Endometrium (tissue), 2 donors: ENCODE measurements at regions not wholly inside any gene's neighbourhood (a gene's known extent, or its start where the extent isn't known, plus 50 kb on each side); places are given as distances from the start of the nearest gene placed in this dataset.
"Not testable (repeated sequence)": the region's sequence is repeated elsewhere in the genome, so short reads cannot be mapped to it uniquely, and the experiment has no call there.

Experiments used
- FAIRE-seq: peaks from 2 replicates; lab custom pipeline; 2012; peaks lifted over from hg19 to GRCh38; lab: Jason Lieb, UNC
- donor health status: control.
- donor health status: control.

GRCh38 chr14:34062353-34062973, 111.6 kb upstream of the EGLN3 start:
- no peak for FAIRE-seq

GRCh38 chr14:34060651-34060999, 109.8 kb upstream of the EGLN3 start:
- no peak for FAIRE-seq

- no peak for FAIRE-seq
These were observed 109.2 kb upstream of the EGLN3 start for GRCh38 chr14:34059925-34060650.

- no peak for FAIRE-seq
These were observed 108.4 kb upstream of the EGLN3 start for GRCh38 chr14:34059037-34059924.

- FAIRE-seq, result no peak
These were observed 107.6 kb upstream of the EGLN3 start for GRCh38 chr14:34058510-34058909.

- no peak for FAIRE-seq
These were observed 105.2 kb upstream of the EGLN3 start for GRCh38 chr14:34056046-34056445.

- FAIRE-seq, result no peak
These were observed 104.5 kb upstream of the EGLN3 start for GRCh38 chr14:34055157-34055950.

- peak; percentile 35 for FAIRE-seq
These were observed 102.8 kb upstream of the EGLN3 start for GRCh38 chr14:34053666-34054065.

GRCh38 chr14:34052658-34053014, 101.8 kb upstream of the EGLN3 start:
- no peak for FAIRE-seq

- no peak for FAIRE-seq
These were observed 101.2 kb upstream of the EGLN3 start for GRCh38 chr14:34051966-34052657.

GRCh38 chr14:34050606-34051005, 99.7 kb upstream of the EGLN3 start:
- FAIRE-seq, result no peak

- FAIRE-seq, result no peak
These were observed 98.9 kb upstream of the EGLN3 start for GRCh38 chr14:34049790-34050189.

GRCh38 chr14:34049187-34049586, 98.3 kb upstream of the EGLN3 start:
- not testable (repeated sequence) for FAIRE-seq

- no peak for FAIRE-seq
These were observed 96.1 kb upstream of the EGLN3 start for GRCh38 chr14:34046799-34047520.

GRCh38 chr14:34044666-34045306, 93.9 kb upstream of the EGLN3 start:
- FAIRE-seq, result no peak

GRCh38 chr14:34044373-34044637, 93.4 kb upstream of the EGLN3 start:
- no peak for FAIRE-seq

GRCh38 chr14:34043627-34044372, 92.9 kb upstream of the EGLN3 start:
- no peak for FAIRE-seq

- FAIRE-seq, result no peak
These were observed 90.3 kb upstream of the EGLN3 start for GRCh38 chr14:34041220-34041619.

- no peak for FAIRE-seq
These were observed 89.9 kb upstream of the EGLN3 start for GRCh38 chr14:34040766-34041165.

GRCh38 chr14:34039428-34040047, 88.7 kb upstream of the EGLN3 start:
- FAIRE-seq, result no peak
